Transverse colon (tissue), 4 donors: ENCODE measurements at regions not wholly inside any gene's neighbourhood (a gene's known extent, or its start where the extent isn't known, plus 50 kb on each side); places are given as distances from the start of the nearest gene placed in this dataset.

ENCODE experiments used
- CTCF ChIP-seq, 5 experiments: fragments of 200-600 bp in 3 of 5; fragments of 450-650 bp in 2 of 5; sonication (generic) in 3 of 5; IDR thresholded peaks; 1 replicate in 2 of 5; 2 replicates in 3 of 5; pipeline ENCODE4 v1.5.1; 2016 to 2017; ENCODE audit warnings: antibody characterized with exemption in 5 of 5, inconsistent platforms in 3 of 5, mild to moderate bottlenecking in 2 of 5, moderate library complexity in 1 of 5
- EP300 ChIP-seq: sonication (generic); formaldehyde crosslinking; IDR thresholded peaks from one replicate; pipeline ENCODE4 v1.6.1; 2017; ENCODE audit warnings: antibody characterized with exemption, low read depth
- POLR2AphosphoS5 ChIP-seq, 3 donors: sonication (generic); formaldehyde crosslinking; IDR thresholded peaks; one replicate each; pipeline ENCODE4 v1.6.1; 2016; ENCODE audit warnings: antibody characterized with exemption in 3 of 3

GRCh38 chr1:101124405-101124804, 98.8 kb upstream of the DPH5 start:
- TF ChIP-seq POLR2AphosphoS5 (IDR thresholded peaks at IDR 0.05) (no peak), CTCF (IDR thresholded peaks at IDR 0.05) (no peak), EP300 (no peak)
